ENCODE measurements at regions not wholly inside any gene's neighbourhood (a gene's known extent, or its start where the extent isn't known, plus 50 kb on each side); places are given as distances from the start of the nearest gene placed in this dataset.

DNA sequence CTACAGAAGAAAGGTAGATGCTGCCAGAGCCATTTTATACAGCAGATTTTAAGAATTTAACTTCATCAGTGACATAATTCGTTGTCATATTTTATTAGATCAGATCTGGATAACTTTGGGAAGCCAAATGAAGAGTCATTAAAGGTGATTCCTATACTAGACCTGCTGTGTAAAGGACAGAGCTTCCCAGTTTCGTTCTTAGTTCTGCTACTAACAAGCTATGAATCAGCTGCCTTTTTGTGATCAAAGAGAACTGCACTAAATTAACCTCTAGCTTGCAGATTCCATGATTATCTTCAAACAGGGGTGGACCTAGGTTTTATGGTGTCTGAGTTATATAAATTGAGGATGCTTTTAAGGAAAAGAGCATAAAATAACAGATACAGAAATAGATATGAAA is 926.5 kb upstream of the ACVR2A start:
- no peak for DNase-seq

DNA sequence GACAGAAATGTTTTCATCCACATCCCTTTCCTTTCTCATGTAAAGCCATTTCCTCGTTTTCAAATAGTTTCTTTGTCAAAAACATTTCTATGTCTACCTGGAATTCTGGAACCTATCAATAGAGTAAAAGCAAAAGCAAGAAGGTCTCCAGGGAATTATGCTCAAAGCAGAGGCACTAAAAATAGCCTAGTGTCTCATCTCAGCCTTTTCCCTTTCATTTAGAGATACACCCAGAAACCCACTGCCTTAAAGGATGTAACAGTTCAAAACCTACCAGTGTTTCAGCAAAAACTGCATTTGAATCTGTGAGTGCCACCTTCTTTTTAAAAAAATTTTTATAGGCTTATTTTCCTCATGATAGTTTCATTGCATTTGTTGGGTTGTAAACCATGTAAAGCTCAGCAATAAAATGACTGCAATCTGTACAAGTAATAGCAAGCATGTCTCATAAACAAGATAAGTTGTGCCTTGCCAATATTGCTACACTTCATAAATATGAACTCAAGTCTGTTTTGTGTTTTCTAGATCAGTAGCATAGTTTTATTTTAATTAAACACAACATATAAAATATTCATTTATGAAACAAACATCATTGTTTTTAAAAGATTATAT is 927.3 kb upstream of the ACVR2A start:
- no peak for DNase-seq

DNA sequence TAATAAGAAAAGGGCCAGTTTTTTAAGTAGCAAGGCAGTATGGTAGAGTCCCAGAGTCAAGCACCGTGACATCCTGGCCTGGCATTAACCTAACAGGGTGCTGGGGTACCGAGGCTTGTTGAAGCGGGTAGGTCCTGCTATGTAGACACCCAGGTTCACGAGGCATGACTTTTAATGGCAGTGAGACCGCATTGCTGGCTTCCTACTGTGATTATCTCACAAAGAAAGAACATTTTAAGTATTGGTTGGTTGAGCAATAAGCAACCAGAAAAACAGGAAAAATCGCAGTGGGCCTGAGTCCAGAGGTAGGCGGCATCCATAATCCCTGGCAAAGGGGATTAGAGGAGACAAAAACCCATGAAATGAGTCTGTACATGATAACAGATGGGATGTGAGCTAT is 927.9 kb upstream of the ACVR2A start:
- no peak for DNase-seq

DNA sequence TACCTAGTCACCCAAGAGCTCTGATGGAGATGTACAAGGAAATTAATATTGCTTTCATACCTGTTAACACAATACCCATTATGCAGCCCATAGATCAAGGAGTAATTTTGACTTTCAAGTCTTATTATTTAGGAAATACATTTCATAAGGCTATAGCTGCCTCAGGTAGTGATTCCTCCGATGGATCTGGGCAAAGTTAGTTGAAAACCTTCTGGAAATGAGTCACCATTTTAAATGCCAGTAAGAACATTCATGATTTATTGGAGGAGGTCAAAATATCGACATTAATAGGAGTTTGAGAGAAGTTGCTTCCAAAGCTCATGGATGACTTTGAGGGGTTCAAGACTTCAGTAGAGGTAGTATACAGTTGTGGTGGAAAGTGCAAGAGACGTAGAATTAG is 931.4 kb upstream of the ACVR2A start:
- no peak for DNase-seq

DNA sequence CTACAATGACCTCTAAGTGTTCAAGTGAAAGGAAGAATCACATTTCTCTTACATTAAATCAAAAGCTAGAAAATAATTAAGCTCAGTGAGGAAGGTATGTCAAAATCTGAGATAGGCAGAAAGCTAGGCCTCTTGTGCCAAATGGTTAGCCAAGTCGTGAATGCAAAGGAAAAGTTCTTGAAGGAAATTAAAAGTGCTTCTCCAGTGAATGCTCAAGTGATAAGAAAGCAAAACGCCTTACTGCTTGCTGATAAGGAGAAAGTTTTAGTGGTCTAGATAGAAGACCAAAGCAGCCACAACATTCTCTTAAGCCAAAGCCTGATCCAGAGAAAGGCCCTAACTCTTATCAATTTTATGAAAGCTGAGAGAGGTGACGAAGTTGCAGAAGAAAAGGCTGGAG is 932.3 kb upstream of the ACVR2A start:
- no peak for DNase-seq

DNA sequence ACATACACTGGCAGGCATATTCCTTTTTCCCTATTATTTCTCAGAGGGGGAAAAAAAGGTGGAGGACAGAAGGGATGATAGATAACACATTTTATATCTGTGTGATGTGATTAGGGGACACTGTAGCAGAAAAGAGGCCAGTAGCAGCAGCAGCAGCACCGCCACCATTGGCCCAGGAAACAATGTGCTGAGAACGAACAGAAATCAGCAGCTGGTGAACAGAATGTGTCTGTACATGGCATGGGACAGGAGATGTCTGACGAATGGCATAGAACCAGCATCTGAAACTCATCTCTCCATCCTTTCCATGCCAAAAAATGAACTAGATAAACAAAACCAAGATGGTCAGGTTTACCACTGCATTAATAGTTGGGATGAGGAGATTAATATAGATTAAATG is 936.1 kb upstream of the ACVR2A start:
- no peak for DNase-seq

DNA sequence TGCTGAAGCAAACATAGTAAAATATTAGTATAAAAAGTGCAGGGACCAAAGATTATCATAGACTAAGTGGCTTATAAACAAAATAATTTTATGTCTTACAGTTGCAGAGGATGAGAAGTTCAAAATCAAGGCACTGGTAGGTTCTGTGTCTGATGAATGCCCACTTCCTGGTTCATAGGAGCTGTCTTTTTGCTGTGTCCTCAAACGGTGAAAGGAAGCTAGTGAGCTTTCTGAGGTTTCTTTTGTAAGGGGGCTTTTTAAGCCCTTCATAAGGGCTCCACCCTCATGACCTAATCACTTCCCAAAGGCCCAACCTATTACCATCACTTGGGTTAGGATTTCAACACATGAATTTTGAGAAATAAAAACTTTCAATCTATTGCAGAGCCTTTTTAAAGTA is 946.7 kb upstream of the ACVR2A start:
- DNase-seq = no peak

DNA sequence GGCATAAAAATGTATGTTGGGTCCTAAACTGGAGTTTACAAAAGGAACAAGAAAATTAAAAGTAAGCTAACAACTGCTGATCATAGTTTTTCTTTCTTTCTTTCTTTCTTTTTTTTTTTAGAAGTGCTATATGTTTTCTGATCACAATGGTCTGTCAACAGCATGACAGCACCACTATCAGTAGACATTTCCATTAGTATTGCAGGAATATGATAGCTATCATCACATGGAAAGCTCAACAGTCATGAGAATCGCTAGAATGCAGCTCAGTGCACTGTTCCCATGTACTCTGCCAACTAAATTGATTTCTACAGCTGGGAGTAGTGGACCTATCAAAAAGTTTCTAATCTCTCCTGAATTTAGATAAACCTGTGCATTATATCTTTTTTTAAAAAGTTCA is 950.3 kb upstream of the ACVR2A start:
- no peak for DNase-seq

DNA sequence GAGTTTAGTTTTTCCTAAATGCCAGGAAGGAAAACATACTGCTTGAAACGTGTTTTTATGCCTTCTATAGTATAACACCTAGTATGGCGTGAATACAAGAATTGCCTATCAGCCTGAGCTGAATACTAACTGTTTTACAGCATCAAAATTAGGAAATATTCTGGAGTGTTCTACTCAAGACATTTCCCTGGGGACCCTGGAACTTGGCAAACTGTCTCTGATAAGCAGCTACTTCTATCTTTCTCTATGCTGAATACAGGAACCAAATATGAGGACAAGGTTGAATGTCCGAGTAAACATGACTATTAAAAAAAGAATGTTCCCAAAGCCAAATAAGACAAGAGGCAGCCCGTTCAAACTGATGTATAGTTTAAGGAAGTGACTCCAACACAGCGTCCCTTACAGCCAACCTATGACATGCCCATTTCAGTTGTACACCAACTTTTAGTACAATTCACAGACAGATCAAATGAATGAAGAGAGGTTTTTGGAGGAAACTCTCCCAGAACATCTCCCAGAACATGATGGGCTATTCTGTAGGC is 951.3 kb upstream of the ACVR2A start:
- DNase-seq = no peak

DNA sequence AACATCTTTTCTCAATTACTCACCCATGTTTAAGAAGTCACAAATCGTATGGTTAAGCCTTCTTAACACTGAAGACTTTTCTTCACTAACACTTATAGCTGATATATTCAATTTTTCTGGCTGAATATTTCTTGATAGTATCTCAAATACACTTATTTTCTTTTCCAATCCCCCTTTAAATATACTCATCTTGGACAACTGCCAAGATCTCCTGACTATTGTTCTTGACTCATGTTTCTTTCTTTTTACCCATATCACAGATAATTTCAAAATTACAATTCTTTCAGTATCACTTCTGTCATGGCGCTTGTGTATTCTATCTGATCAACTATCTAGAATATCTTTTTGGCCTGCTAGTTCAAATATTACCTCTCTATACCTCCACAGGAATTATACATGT is 954.3 kb upstream of the ACVR2A start:
- no peak for DNase-seq

DNA sequence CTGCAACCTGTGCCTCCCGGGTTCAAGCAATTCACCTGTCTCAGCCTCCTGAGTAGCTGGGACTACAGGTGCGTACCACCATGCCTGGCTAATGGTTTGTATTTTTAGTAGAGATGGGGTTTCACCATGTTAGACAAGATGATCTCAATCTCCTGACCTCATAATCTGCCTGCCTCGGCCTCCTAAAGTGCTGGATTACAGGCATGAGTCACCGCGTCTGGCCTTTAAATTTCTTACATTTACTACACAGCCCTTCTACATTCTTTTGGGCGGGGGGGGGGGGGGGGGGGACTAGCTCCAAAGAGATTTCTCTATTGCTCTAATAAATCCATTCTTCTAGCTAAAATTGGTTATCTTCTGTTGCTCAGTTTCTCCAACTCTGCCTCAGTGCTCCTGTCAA is 964.9 kb upstream of the ACVR2A start:
- DNase-seq = no peak

DNA sequence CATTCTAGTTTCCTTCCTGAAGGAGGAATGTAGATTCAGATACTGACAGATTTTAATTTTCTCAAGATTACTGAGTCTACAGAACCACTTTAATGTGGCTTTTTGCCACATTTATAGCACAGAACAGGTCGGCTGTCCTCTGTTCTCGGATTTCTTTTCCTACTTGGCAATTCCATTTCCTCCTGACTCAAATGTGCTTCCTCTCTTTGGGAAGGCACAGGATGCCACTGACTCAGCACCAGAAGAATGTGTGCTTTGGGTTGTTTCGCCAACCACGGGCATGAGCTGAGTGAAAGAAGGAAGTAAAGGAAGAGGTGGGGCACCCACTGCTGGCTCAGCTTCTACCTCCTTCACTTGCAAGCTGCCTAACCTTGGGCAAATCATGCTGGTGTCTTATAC is 970.6 kb upstream of the ACVR2A start:
- no peak for DNase-seq

DNA sequence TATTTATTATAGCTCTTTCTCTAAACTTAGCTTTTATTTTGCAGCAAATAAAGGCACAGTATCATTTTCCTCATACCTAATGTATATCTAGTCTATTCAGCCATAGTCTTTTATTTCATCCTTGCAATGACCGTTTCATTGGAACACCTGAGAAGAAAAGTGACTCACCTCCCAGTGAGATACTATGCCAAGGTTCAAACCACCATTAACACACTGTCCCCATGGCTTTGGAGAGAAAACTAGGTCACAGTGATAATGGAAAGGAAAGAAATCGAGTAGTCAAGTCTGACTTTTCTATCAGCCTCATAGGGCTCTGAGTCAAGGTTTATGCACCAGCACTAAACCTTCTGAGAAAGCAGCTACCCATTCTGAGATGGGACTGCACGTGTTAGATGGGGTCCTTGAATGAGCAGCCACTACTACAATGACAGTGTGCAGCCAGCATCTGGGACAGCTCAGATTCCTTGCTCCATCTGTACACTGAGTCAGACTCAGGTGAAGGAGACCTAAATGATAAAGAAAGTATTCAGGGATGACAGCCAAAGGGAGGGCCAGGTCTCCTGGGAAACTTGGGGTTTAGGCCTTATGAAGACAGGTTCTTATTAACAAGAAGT is 971.1 kb upstream of the ACVR2A start:
- DNase-seq = no peak

DNA sequence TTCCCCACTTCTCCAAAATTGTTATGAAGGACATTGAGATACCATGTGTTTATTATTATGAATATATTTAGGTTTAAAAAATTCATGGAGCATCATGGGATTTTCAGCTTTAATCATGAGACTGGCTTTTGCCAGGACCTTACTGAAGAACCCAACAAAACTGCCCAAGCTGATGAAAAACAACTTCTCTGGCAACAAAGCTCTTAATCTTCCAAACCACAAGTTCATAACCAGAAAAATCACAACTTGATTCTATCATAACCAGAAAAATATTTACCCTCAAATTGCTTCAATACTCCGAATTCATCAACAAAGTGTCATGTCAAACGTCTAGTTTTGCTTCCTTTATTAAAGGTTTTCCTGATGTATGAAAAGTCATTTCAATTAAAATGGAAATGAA is 971.8 kb upstream of the ACVR2A start:
- DNase-seq = no peak

DNA sequence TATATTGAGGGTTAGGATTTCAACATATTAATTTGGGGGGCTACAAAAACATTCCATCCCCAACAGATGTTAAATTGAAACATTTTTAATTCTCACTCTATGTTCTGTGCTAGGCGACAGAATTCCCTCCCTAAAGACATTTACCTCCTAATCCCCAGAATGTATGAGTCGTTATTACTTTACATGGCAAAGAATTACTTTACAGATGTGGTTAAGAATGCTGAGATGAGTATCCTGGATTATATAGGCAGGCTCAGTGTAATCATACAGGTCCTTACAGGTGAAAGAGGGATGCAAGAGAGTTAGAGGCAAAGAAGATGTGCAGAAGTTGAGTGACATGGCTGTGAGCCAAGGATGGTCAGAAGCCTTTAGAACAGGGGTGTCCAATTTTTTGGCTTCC is 974.1 kb upstream of the ACVR2A start:
- DNase-seq = no peak

DNA sequence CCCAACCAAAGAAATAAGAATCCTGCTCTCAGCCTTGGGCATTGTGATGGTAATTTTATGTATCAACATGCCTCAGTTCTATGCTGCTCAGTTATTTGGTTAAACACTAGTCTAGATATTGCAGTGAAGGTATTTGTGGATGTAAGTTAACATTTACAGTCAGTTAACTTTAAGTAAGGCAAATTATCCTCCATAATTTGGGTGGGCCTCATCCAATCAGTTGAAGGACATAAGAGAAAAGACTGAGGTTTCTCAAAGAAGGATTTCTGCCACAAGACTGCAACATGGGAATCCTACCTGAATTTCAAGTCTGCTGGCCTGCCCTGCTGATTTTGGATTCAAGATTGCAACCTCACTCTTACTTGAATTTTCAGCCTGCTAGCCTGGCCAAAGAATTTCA is 975.5 kb upstream of the ACVR2A start:
- no peak for DNase-seq

DNA sequence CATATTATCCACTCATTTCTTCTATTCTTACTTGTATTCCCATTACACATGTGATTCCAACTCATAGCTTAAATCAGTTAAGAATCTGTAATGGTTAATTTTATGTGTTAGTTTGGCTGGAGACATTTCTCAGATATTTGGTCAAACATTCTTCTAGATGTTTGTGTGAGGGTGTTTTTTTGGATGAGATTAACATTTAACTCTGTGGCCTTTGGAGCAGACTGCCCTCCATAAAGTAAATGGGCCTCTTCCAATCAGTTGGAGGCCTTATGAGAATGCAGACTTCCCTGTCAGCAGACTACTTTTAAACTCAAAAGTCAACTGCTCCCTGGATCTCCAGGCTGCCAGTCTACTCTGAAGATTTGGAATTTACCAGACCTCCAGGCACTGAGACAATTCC is 976.8 kb upstream of the ACVR2A start:
- DNase-seq = no peak

DNA sequence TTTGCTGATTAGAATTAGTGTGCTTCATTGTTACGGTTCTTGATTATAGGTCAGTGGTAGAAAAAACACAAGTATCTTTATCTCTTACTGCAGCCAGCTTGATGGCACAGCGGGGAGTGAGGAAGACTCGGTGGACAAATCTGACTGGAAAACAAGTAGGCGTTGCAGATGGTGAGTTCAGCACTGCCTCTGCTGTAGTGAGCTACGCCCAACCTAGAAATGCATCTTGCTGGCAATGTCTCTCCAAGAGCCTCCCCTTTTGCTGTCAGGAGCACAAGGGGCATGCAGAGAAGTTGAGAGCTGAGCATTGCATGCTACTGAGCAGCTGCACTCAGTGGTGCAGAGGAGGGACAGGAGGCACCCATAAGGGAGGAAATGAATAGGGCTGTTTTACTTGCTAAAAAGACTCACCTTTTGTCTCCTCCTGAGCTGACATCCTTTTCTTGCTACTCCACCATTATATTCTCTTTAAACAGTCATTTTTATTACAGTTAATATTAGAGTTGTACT is 977.3 kb upstream of the ACVR2A start:
- no peak for DNase-seq

DNA sequence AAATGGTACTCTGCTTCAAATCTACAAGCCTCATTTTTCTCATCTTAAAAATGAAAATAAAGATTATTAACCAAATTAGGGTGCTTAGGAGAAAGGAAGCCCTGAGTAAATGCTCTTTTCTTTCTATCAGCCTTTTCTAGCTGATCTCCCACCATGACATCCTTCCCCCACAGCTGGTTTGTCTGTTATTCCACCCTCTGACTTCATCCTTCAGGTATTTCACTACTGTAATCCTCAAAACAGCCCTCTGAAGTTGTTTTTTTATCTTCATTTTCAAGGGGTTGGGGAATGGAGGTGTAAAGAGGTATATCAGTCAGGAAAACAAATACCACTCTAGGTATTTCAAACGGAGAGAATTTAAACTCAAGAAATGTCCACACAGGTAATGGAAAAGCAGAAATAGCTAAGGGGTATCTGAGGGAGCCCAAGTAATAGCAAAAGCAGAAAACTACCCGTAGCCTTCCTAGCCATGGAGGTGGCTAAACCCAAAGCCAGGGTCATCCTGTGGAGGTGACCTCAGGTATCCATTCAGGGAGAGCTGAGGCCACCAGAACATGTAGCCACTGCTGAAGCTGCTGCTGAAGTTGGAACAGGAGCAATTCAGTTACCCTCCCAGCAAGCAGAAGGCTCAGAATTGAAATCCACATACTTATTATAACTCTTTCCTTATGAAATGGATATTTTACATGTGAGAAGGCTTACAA is 990.9 kb upstream of the ACVR2A start:
- DNase-seq = no peak

DNA sequence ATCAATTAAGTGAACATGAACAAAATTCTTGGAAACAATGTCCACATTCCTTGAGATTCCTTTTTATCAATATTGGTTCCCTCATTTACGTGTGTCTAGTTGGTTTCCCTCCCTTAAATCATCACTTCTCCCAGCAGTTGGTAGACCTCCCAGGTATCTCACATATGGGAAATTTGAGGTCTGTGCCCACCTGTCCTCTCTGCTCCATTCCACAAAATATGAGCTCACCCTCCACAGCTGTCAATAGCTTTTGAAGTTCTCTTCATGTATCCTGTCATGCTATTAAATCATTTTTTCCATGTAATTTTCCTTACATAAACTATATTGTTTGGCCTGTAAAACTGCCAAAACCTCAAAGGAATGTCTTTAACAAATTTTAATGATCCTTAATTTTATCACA is 992.2 kb upstream of the ACVR2A start:
- DNase-seq = no peak

DNA sequence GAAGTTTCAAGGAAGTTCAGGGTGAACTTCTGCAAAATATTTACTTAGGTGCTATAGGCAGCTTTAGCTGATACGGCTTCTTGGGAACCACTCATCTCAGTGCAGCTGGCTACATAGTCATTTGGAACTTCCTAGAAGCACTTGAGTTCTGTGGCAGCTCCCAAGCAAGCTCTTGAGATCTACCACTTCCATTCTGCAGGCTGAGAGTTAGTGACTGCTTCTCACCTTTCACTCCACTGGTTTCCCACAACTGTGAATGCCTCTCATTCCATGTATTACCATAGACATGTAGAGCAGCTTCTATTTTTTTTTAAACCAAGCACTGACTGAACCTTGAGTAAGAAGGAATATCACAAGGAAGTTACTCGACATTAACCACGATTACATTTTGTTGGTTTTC is 994.1 kb upstream of the ACVR2A start:
- DNase-seq = peak in 1 of 2 experiments; percentile 21

DNA sequence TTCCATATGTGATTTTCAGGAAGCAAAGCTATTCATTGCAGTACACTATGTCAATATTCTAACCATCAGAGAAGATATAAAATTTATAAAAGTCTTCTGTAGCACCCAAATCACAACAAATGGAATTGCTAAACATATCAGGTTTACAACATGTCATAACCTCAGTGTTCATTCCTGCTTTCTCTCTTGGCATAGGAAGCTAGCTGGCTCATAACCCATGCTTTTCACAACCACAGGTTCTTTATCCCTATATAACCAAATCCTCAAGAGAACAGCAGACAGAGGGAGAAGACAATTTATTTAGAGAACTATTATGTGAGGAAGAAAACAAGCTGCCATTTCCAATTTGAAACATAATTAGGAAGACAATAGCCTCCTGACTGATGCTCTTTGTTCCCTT is 997.0 kb upstream of the ACVR2A start:
- no peak for DNase-seq

DNA sequence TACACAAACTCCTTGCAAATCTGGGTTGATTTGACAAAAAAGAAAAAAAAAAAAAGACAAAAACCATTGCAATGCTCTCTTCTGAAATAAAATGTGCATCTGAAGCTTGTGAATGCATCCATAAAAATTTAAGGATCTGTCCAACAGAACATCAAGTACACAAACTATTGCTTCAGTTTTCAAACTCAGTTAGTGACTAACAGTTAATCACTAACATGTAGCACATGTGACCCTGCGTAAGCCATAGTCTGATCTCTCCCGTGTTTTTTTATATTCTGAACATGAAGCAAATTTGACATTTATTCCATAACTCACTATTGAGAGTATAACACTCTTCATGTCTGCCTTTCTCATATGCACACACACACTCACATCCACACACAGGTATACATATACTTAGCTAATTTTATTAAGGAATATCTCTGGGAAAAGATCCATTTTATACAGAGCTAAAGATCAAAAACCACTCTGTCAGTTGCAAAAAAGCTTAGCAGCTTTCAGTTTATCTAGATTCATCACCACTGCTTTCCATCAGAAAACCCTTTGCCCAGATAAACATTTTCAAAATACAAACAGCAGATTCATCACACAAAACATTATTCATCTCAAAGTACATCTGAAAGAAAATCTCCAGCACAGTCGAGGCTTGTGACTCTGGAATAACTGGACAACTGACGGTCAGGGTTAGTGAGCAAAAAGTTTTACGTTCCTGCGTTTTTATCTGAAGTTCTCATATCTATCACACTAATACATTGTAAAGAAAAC is 1000.4 kb upstream of the ACVR2A start:
- DNase-seq = no peak

DNA sequence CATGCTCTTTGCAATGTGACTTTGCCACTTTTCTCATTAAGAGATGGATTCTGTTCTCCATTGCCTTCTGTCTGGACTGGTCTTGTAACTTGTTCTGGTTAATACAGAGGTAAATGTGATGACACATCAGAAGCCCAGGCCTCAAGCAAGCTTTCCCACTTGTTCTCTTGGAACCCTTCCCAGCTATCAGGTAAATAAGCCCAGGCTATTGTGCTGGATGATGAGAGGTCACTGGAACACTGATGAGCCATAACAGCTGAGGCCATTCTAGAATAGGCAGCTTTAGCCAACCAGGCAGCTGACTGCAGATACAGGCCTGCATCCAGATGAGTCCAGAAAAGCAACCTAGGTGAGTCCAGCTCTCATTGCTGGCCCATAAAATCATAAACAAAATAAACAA is 1007.0 kb upstream of the ACVR2A start:
- no peak for DNase-seq
